GM23248 (cell line): ENCODE measurements at regions not wholly inside any gene's neighbourhood (a gene's known extent, or its start where the extent isn't known, plus 50 kb on each side); places are given as distances from the start of the nearest gene placed in this dataset.
"Not testable (repeated sequence)": the region's sequence is repeated elsewhere in the genome, so short reads cannot be mapped to it uniquely, and the experiment has no call there.

Experiments used
- DNase-seq: peaks from one replicate; pipeline ENCODE4 v3.0.0-alpha.2; 2015
- H2AFZ ChIP-seq: fragments of 200-600 bp; sonication (generic); 2 replicates; pipeline ENCODE4 v1.6.1; 2016; ENCODE audit warnings: antibody characterized with exemption
- H3F3A ChIP-seq: fragments of 200-600 bp; sonication (generic); 2 replicates; pipeline ENCODE4 v1.6.1; 2016; ENCODE audit warnings: mild to moderate bottlenecking, antibody characterized with exemption, mixed run types; ENCODE audit not compliant: insufficient read depth
- H3K27ac ChIP-seq: fragments of 200-600 bp; sonication (generic); 2 replicates; pipeline ENCODE4 v1.5.1; 2016; ENCODE audit warnings: mild to moderate bottlenecking
- H3K27me3 ChIP-seq: fragments of 200-600 bp; sonication (generic); replicated peaks from 2 replicates; pipeline ENCODE4 v1.6.1; 2016; ENCODE audit warnings: mild to moderate bottlenecking; ENCODE audit not compliant: insufficient read depth
- H3K36me3 ChIP-seq: fragments of 200-600 bp; sonication (generic); 2 replicates; pipeline ENCODE4 v1.6.1; 2016; ENCODE audit warnings: low read depth, mild to moderate bottlenecking
- H3K4me1 ChIP-seq: fragments of 200-600 bp; sonication (generic); 2 replicates; pipeline ENCODE4 v1.6.1; 2016; ENCODE audit warnings: mild to moderate bottlenecking; ENCODE audit not compliant: insufficient read depth
- H3K4me2 ChIP-seq: fragments of 200-600 bp; sonication (generic); one replicate; pipeline ENCODE4 v1.6.1; 2016; ENCODE audit warnings: mild to moderate bottlenecking; ENCODE audit not compliant: unreplicated experiment
- H3K4me3 ChIP-seq: fragments of 200-600 bp; sonication (generic); 2 replicates; pipeline ENCODE4 v1.5.1; 2016; ENCODE audit warnings: mild to moderate bottlenecking
- H3K79me2 ChIP-seq: fragments of 200-600 bp; sonication (generic); 2 replicates; pipeline ENCODE4 v1.6.1; 2016; ENCODE audit warnings: mild to moderate bottlenecking; ENCODE audit not compliant: insufficient read depth
- H3K9ac ChIP-seq: fragments of 200-600 bp; sonication (generic); 2 replicates; pipeline ENCODE4 v1.6.1; 2016; ENCODE audit warnings: mild to moderate bottlenecking
- H3K9me2 ChIP-seq: fragments of 200-600 bp; sonication (generic); 2 replicates; pipeline ENCODE4 v1.6.1; 2016; ENCODE audit warnings: mixed run types, mild to moderate bottlenecking, moderate library complexity; ENCODE audit not compliant: insufficient read depth
- H3K9me3 ChIP-seq: fragments of 200-600 bp; sonication (generic); one replicate; pipeline ENCODE4 v1.6.1; 2017; ENCODE audit warnings: low read depth
- H4K20me1 ChIP-seq: fragments of 200-600 bp; sonication (generic); 2 replicates; pipeline ENCODE4 v1.6.0; 2016; ENCODE audit not compliant: insufficient read depth
- EZH2 ChIP-seq: fragments of 200-600 bp; sonication (generic); IDR thresholded peaks from 2 replicates; pipeline ENCODE4 v1.6.1; 2018; ENCODE audit warnings: antibody characterized with exemption, mild to moderate bottlenecking; ENCODE audit not compliant: insufficient read depth, poor library complexity, severe bottlenecking
- EZH2phosphoT487 ChIP-seq: fragments of 200-600 bp; sonication (generic); IDR thresholded peaks from 2 replicates; pipeline ENCODE4 v1.6.1; 2018; ENCODE audit warnings: antibody characterized with exemption, moderate library complexity, mild to moderate bottlenecking, low read depth; ENCODE audit not compliant: insufficient read depth
- WGBS, 2 experiments: methylation state at CpG; one replicate each; pipeline ENCODE4 v1.1.6; 2015 to 2017; ENCODE audit warnings: low lambda C conversion rate in 2 of 2, low coverage in 1 of 2; ENCODE audit errors: missing lambda C conversion rate in 2 of 2; 5-methylcytosine and 5-hydroxymethylcytosine counted together
- in situ Hi-C: fragments of 300-500 bp; cut with MboI; formaldehyde crosslinking; loops from 2 replicates; pipeline ENCODE4 v1.15.0; 2020

- no peaks in the 10 kb centered on the region for H3K27me3 ChIP-seq
- H3K27ac ChIP-seq = no peak overlapping the region
- H2AFZ ChIP-seq = no peak overlapping the region
- peaks cover 13% of the 10 kb centered on the region for H3K9me3 ChIP-seq
- no peak overlapping the region for H3K4me3 ChIP-seq
- no peak for TF ChIP-seq EZH2phosphoT487
- TF ChIP-seq EZH2 = no peak
- no peak overlapping the region for H3K4me2 ChIP-seq
- no peaks in the 10 kb centered on the region for H3K79me2 ChIP-seq
- 46 to 48% methylated on average over 16 of the region's 16 CpGs for WGBS, 2 experiments
- no peak for DNase-seq
- peaks cover 8% of the 10 kb centered on the region; the same call in 1 of the 2 replicates for H3K9me2 ChIP-seq
- H3K9ac ChIP-seq = no peak overlapping the region
- H4K20me1 ChIP-seq = no peaks in the 10 kb centered on the region
- peaks cover 4% of the 10 kb centered on the region; the same call in 1 of the 2 replicates for H3F3A ChIP-seq
- H3K4me1 ChIP-seq = no peaks in the 10 kb centered on the region
- in situ Hi-C loops = no loop called here
- no peaks in the 10 kb centered on the region for H3K36me3 ChIP-seq
Observed at GRCh38 chr2:89784960-89785359, 1093.5 kb downstream of the RPIA start.

GRCh38 chr2:89785528-89785927, 1094.1 kb downstream of the RPIA start:
- H3F3A ChIP-seq, H3K9ac ChIP-seq, H3K4me1 ChIP-seq, DNase-seq, H3K9me2 ChIP-seq, H3K27ac ChIP-seq, H3K27me3 ChIP-seq, H4K20me1 ChIP-seq, H3K4me2 ChIP-seq, H3K79me2 ChIP-seq, H2AFZ ChIP-seq, H3K4me3 ChIP-seq, H3K36me3 ChIP-seq, in situ Hi-C loops: not testable (repeated sequence)
- peaks cover 13% of the 10 kb centered on the region for H3K9me3 ChIP-seq
- 37 to 46% methylated on average over 15 of the region's 15 CpGs for WGBS, 2 experiments

GRCh38 chr2:89786642-89787041, 1095.2 kb downstream of the RPIA start:
- in situ Hi-C loops, H3K27me3 ChIP-seq, H3K4me2 ChIP-seq, H3K36me3 ChIP-seq, DNase-seq, H3K9me2 ChIP-seq, H3K9ac ChIP-seq, H2AFZ ChIP-seq, H3K4me1 ChIP-seq, H4K20me1 ChIP-seq, H3K79me2 ChIP-seq, H3F3A ChIP-seq, H3K4me3 ChIP-seq, H3K27ac ChIP-seq: not testable (repeated sequence)
- 34 to 40% methylated on average over 16 of the region's 16 CpGs for WGBS, 2 experiments
- H3K9me3 ChIP-seq = peaks cover 13% of the 10 kb centered on the region

- H3K36me3 ChIP-seq, in situ Hi-C loops, DNase-seq, H3K27me3 ChIP-seq, H3K9me2 ChIP-seq, H2AFZ ChIP-seq, H3K9ac ChIP-seq, H3K27ac ChIP-seq, H3K4me3 ChIP-seq, H3K79me2 ChIP-seq, H3F3A ChIP-seq, H4K20me1 ChIP-seq, H3K4me1 ChIP-seq, H3K4me2 ChIP-seq, H3K9me3 ChIP-seq: not testable (repeated sequence)
- WGBS, 2 experiments = 48 to 51% methylated on average over 17 of the region's 17 CpGs
Observed at GRCh38 chr2:89795530-89795929, 1104.1 kb downstream of the RPIA start.

GRCh38 chr2:89797320-89798038, 1106.0 kb downstream of the RPIA start:
- in situ Hi-C loops = no loop called here
- Histone ChIP-seq H3K4me2 (no peak overlapping the region), H3K4me1 (no peaks in the 10 kb centered on the region), H3K27ac (no peak overlapping the region), H4K20me1 (no peaks in the 10 kb centered on the region), H2AFZ (no peak overlapping the region), H3K9me2 (no peaks in the 10 kb centered on the region), H3K36me3 (no peaks in the 10 kb centered on the region), H3K27me3 (no peaks in the 10 kb centered on the region), H3K9ac (no peak overlapping the region), H3F3A (no peaks in the 10 kb centered on the region), H3K4me3 (no peak overlapping the region), H3K9me3 (peaks cover 20% of the 10 kb centered on the region), H3K79me2 (no peaks in the 10 kb centered on the region)
- 27 to 33% methylated on average over 15 of the region's 15 CpGs for WGBS, 2 experiments
- DNase-seq = no peak
- TF ChIP-seq EZH2 (no peak), EZH2phosphoT487 (no peak)

GRCh38 chr2:89801207-89801606, 1109.7 kb downstream of the RPIA start:
- peaks cover 14% of the 10 kb centered on the region for H3K9me3 ChIP-seq
- H3K27ac ChIP-seq, H2AFZ ChIP-seq, H3K4me1 ChIP-seq, in situ Hi-C loops, H3K27me3 ChIP-seq, H3K79me2 ChIP-seq, H3K9me2 ChIP-seq, H3K4me3 ChIP-seq, H4K20me1 ChIP-seq, DNase-seq, H3K4me2 ChIP-seq, H3K36me3 ChIP-seq, H3F3A ChIP-seq, H3K9ac ChIP-seq: not testable (repeated sequence)
- 38 to 39% methylated on average over 18 of the region's 18 CpGs for WGBS, 2 experiments

DNA sequence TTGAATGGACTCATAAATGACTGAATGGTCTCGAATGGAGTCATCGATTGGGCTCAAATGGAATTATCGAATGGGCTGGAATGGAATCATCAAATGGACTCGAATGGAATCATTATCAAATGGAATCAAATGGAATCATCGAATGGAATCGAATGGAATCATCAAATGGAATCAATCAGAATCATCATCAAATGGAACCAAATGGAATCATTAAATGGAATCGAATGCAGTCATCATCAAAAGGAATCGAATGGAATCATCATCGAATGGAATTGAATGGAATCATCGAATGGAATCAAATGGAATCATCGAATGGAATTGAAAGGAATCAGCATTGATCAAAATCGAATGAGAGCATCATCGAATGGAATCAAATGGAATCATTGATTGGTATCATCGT, 1114.9 kb downstream of the RPIA start:
- H2AFZ ChIP-seq, H3K9ac ChIP-seq, in situ Hi-C loops, DNase-seq, H3K9me2 ChIP-seq, H3K36me3 ChIP-seq, H3K79me2 ChIP-seq, H3K4me2 ChIP-seq, H3K4me1 ChIP-seq, H3K4me3 ChIP-seq, H3K27me3 ChIP-seq, H3F3A ChIP-seq, H3K27ac ChIP-seq, H4K20me1 ChIP-seq: not testable (repeated sequence)
- H3K9me3 ChIP-seq = peaks cover 18% of the 10 kb centered on the region
- 35 to 37% methylated on average over 14 of the region's 14 CpGs for WGBS, 2 experiments
